PC-9 (cell line): ENCODE measurements at regions not wholly inside any gene's neighbourhood (a gene's known extent, or its start where the extent isn't known, plus 50 kb on each side); places are given as distances from the start of the nearest gene placed in this dataset.

ENCODE experiments used
- BruUV-seq: library from RNA; stranded (reverse); fragments of 400-500 nt; replicated peaks from 2 replicates; lab custom pipeline; 2021; lab: Mats Ljungman, UMichigan
- CTCF ChIA-PET: fragments of 300-600 bp; sonication (Branson Sonifier 250); formaldehyde crosslinking; loops from one replicate; lab custom pipeline; 2022; ENCODE audit warnings: antibody characterized with exemption; lab: Charles Lee
- POLR2A ChIA-PET: fragments of 300-600 bp; sonication (Branson Sonifier 250); formaldehyde crosslinking; loops from one replicate; lab custom pipeline; 2022; ENCODE audit warnings: antibody characterized with exemption; ENCODE audit not compliant: unreplicated experiment; lab: Charles Lee
- DNase-seq, 2 experiments: peaks; one replicate each; pipeline versions ENCODE4 v3.0.0 to v3.0.0-alpha.2; 2015 to 2022; ENCODE audit warnings: mixed read lengths in 1 of 2
- H2AFZ ChIP-seq: fragments of 200-600 bp; sonication (generic); 2 replicates; pipeline ENCODE4 v1.8.1; 2017; ENCODE audit warnings: antibody characterized with exemption
- H3F3A ChIP-seq: fragments of 200-600 bp; sonication (generic); 2 replicates; pipeline ENCODE4 v1.8.1; 2017; ENCODE audit warnings: antibody characterized with exemption, mild to moderate bottlenecking, low read depth; ENCODE audit not compliant: insufficient read depth
- H3K27ac ChIP-seq: fragments of 200-600 bp; sonication (generic); 2 replicates; pipeline ENCODE4 v1.6.1; 2016; ENCODE audit warnings: mixed run types
- H3K27me3 ChIP-seq: fragments of 200-600 bp; sonication (generic); 2 replicates; pipeline ENCODE4 v1.6.1; 2016; ENCODE audit warnings: low read depth, mixed run types; ENCODE audit not compliant: insufficient read depth
- H3K36me3 ChIP-seq: fragments of 200-600 bp; sonication (generic); 2 replicates; pipeline ENCODE4 v1.6.1; 2016; ENCODE audit warnings: low read depth, mixed run types
- H3K4me1 ChIP-seq: fragments of 200-600 bp; sonication (generic); replicated peaks from 2 replicates; pipeline ENCODE4 v1.6.1; 2016; ENCODE audit warnings: mixed run types; ENCODE audit not compliant: insufficient read depth
- H3K4me2 ChIP-seq: fragments of 200-600 bp; sonication (generic); 2 replicates; pipeline ENCODE4 v1.6.1; 2017; ENCODE audit warnings: mixed run types
- H3K4me3 ChIP-seq: fragments of 200-600 bp; sonication (generic); 2 replicates; pipeline ENCODE4 v1.6.1; 2016; ENCODE audit warnings: mixed run types
- H3K79me2 ChIP-seq: fragments of 200-600 bp; sonication (generic); 2 replicates; pipeline ENCODE4 v1.6.1; 2017; ENCODE audit warnings: low read depth, mixed run types
- H3K9me2 ChIP-seq: fragments of 200-600 bp; sonication (generic); 2 replicates; pipeline ENCODE4 v1.8.1; 2017; ENCODE audit warnings: mild to moderate bottlenecking; ENCODE audit not compliant: insufficient read depth
- H3K9me3 ChIP-seq: fragments of 200-600 bp; sonication (generic); 2 replicates; pipeline ENCODE4 v1.8.1; 2016; ENCODE audit warnings: low read depth; ENCODE audit not compliant: insufficient read depth
- H4K20me1 ChIP-seq: fragments of 200-600 bp; sonication (generic); 2 replicates; pipeline ENCODE4 v1.8.1; 2017; ENCODE audit not compliant: insufficient read depth
- CTCF ChIP-seq: fragments of 200-600 bp; sonication (generic); conservative IDR thresholded peaks from 2 replicates; pipeline ENCODE4 v1.6.1; 2017; ENCODE audit warnings: mixed run types, antibody characterized with exemption, mild to moderate bottlenecking, moderate library complexity
- EZH2 ChIP-seq: fragments of 200-600 bp; sonication (generic); IDR thresholded peaks from 2 replicates; pipeline ENCODE4 v1.8.0; 2017; ENCODE audit warnings: antibody characterized with exemption, low read depth
- intact Hi-C: fragments of 100-400 bp; cut with micrococcal nuclease; formaldehyde crosslinking; loops from one replicate; pipeline ENCODE4 v1.10.0; 2022; ENCODE audit not compliant: unreplicated experiment

GRCh38 chr17:73768691-73769090 is 124.4 kb upstream of the SDK2 start:
- ChIA-PET CTCF (no interaction called here), POLR2A (no interaction called here)
- no peaks in the 10 kb centered on the region for H3K79me2 ChIP-seq
- intact Hi-C loops, result no loop called here
- peaks cover 84% of the 10 kb centered on the region for H3K27me3 ChIP-seq
- H3F3A ChIP-seq, result no peaks in the 10 kb centered on the region
- no peaks in the 10 kb centered on the region; the same call in 1 of the 2 replicates for H4K20me1 ChIP-seq
- H3K36me3 ChIP-seq, result no peaks in the 10 kb centered on the region
- TF ChIP-seq CTCF, result no peak
- TF ChIP-seq EZH2, result no peak
- no peak overlapping the region for H3K4me3 ChIP-seq
- H3K9me3 ChIP-seq, result no peaks in the 10 kb centered on the region
- BruUV-seq, result no TSS peak
- no peaks in the 10 kb centered on the region for H3K9me2 ChIP-seq
- DNase-seq, result no peak
- no peak overlapping the region for H3K27ac ChIP-seq
- H3K4me1 ChIP-seq, result no peaks in the 10 kb centered on the region
- no peak overlapping the region for H3K4me2 ChIP-seq
- H2AFZ ChIP-seq, result no peak overlapping the region

GRCh38 chr17:73769479-73769878 is 125.2 kb upstream of the SDK2 start:
- ChIA-PET CTCF (no interaction called here), POLR2A (no interaction called here)
- Histone ChIP-seq H3K27me3 (peaks cover 80% of the 10 kb centered on the region), H3K36me3 (no peaks in the 10 kb centered on the region), H2AFZ (no peak overlapping the region), H3K79me2 (no peaks in the 10 kb centered on the region), H3K9me3 (no peaks in the 10 kb centered on the region), H3K27ac (no peak overlapping the region), H3K4me3 (no peak overlapping the region), H3K9me2 (no peaks in the 10 kb centered on the region), H3K4me1 (no peaks in the 10 kb centered on the region), H3F3A (no peaks in the 10 kb centered on the region), H3K4me2 (no peak overlapping the region), H4K20me1 (no peaks in the 10 kb centered on the region; the same call in 1 of the 2 replicates)
- TF ChIP-seq EZH2 (no peak), CTCF (no peak)
- no TSS peak for BruUV-seq
- intact Hi-C loops, result no loop called here
- no peak for DNase-seq

GRCh38 chr17:73770115-73770848 is 126.0 kb upstream of the SDK2 start:
- BruUV-seq, result no TSS peak
- CTCF ChIA-PET, result no interaction called here
- TF ChIP-seq CTCF (no peak), EZH2 (no peak)

More at GRCh38 chr17:73770115-73770848, 126.0 kb upstream of the SDK2 start:
- no peaks in the 10 kb centered on the region for H3K79me2 ChIP-seq
- no peaks in the 10 kb centered on the region for H3K9me3 ChIP-seq
- no peak overlapping the region for H3K4me2 ChIP-seq
- no peak overlapping the region for H2AFZ ChIP-seq
- DNase-seq, result no peak
- no peaks in the 10 kb centered on the region for H3F3A ChIP-seq
- no peaks in the 10 kb centered on the region for H3K36me3 ChIP-seq
- H3K9me2 ChIP-seq, result no peaks in the 10 kb centered on the region
- peaks cover 83% of the 10 kb centered on the region for H3K27me3 ChIP-seq
- H4K20me1 ChIP-seq, result no peaks in the 10 kb centered on the region; the same call in 1 of the 2 replicates
- no peaks in the 10 kb centered on the region for H3K4me1 ChIP-seq
- H3K4me3 ChIP-seq, result no peak overlapping the region
- POLR2A ChIA-PET, result no interaction called here
- H3K27ac ChIP-seq, result no peak overlapping the region
- intact Hi-C loops, result no loop called here
